H1 (cell line): ENCODE measurements at regions not wholly inside any gene's neighbourhood (a gene's known extent, or its start where the extent isn't known, plus 50 kb on each side); places are given as distances from the start of the nearest gene placed in this dataset.

Experiments used
- CTCF ChIA-PET: fragments of 300-600 bp; sonication (Branson Sonifier 250); formaldehyde crosslinking; loops from one replicate; lab custom pipeline; 2021; ENCODE audit not compliant: partially characterized antibody; lab: Charles Lee
- POLR2A ChIA-PET: fragments of 300-600 bp; sonication (Branson Sonifier 250); formaldehyde crosslinking; loops from one replicate; lab custom pipeline; 2021; ENCODE audit warnings: inconsistent platforms; ENCODE audit not compliant: partially characterized antibody; lab: Charles Lee
- DNase-seq, 2 experiments: peaks; one replicate each; pipeline versions ENCODE4 v3.0.0 to v3.0.0-alpha.2; 2010 to 2022; ENCODE audit warnings: low spot score in 2 of 2, low read depth in 1 of 2, mixed read lengths in 1 of 2
- FAIRE-seq: peaks from 2 replicates; lab custom pipeline; 2011; peaks lifted over from hg19 to GRCh38; lab: Jason Lieb, UNC
- H2AFZ ChIP-seq: 2 replicates; pipeline ENCODE4 v1.8.1; 2012; ENCODE audit warnings: low read length, inconsistent platforms
- H2AK5ac ChIP-seq: 2 replicates; pipeline ENCODE4 v1.6.1; 2013; ENCODE audit warnings: low read depth, low read length
- H2BK120ac ChIP-seq: replicated peaks from 2 replicates; pipeline ENCODE3; 2013; ENCODE audit warnings: low read depth, low read length, inconsistent platforms
- H2BK12ac ChIP-seq: 2 replicates; pipeline ENCODE4 v1.6.1; 2013; ENCODE audit warnings: low read depth, low read length
- H2BK15ac ChIP-seq: 2 replicates; pipeline ENCODE4 v1.6.1; 2013; ENCODE audit warnings: low read length
- H2BK20ac ChIP-seq: 2 replicates; pipeline ENCODE4 v1.6.1; 2013; ENCODE audit warnings: low read length
- H2BK5ac ChIP-seq: 2 replicates; pipeline ENCODE4 v1.6.1; 2013; ENCODE audit warnings: low read depth, low read length
- H3K14ac ChIP-seq: 2 replicates; pipeline ENCODE4 v1.6.1; 2013; ENCODE audit warnings: inconsistent platforms; ENCODE audit not compliant: insufficient read length
- H3K18ac ChIP-seq: 2 replicates; pipeline ENCODE4 v1.6.1; 2013; ENCODE audit warnings: low read length; ENCODE audit errors: extremely low read depth
- H3K23ac ChIP-seq: 2 replicates; pipeline ENCODE4 v1.6.1; 2013; ENCODE audit warnings: inconsistent platforms; ENCODE audit not compliant: insufficient read length
- H3K23me2 ChIP-seq: 2 replicates; pipeline ENCODE4 v1.6.1; 2013; ENCODE audit warnings: low read depth, low read length
- H3K27ac ChIP-seq: 2 replicates; pipeline ENCODE4 v1.6.1; 2011; ENCODE audit warnings: low read depth, low read length, inconsistent platforms
- H3K27me3 ChIP-seq, 4 experiments: replicated peaks in 1 of 4; 1 replicate in 1 of 4; 2 replicates in 3 of 4; pipeline versions ENCODE4 v1.6.1 to v1.8.1; 2011 to 2013; ENCODE audit warnings: low read length in 3 of 4, mild to moderate bottlenecking in 3 of 4, inconsistent platforms in 2 of 4, mixed read lengths in 2 of 4, moderate library complexity in 1 of 4; ENCODE audit not compliant: control insufficient read depth in 3 of 4, insufficient read depth in 3 of 4; ENCODE audit errors: extremely low read depth in 1 of 4
- H3K36me3 ChIP-seq, 4 experiments: 2 replicates each; pipeline versions ENCODE4 v1.6.1 to v1.8.1; 2011 to 2013; ENCODE audit warnings: mild to moderate bottlenecking in 4 of 4, low read length in 3 of 4, moderate library complexity in 2 of 4, control low read depth in 1 of 4, inconsistent platforms in 1 of 4; ENCODE audit not compliant: insufficient read depth in 4 of 4, control insufficient read depth in 2 of 4
- H3K4ac ChIP-seq: replicated peaks from 2 replicates; pipeline ENCODE3; 2013; ENCODE audit warnings: low read length, low read depth, mixed read lengths, inconsistent platforms; ENCODE audit not compliant: insufficient read length
- H3K4me1 ChIP-seq, 4 experiments: replicated peaks in 1 of 4; 1 replicate in 1 of 4; 2 replicates in 3 of 4; pipeline versions ENCODE4 v1.6.1 to v1.8.1; 2011 to 2013; ENCODE audit warnings: low read length in 3 of 4, inconsistent platforms in 2 of 4, mixed read lengths in 1 of 4; ENCODE audit not compliant: insufficient read depth in 4 of 4, control insufficient read depth in 3 of 4
- H3K4me2 ChIP-seq, 2 experiments: 2 replicates each; pipeline versions ENCODE4 v1.6.1 to v1.8.1; 2011 to 2013; ENCODE audit warnings: low read depth in 2 of 2, low read length in 2 of 2, control low read depth in 1 of 2, inconsistent platforms in 1 of 2, mild to moderate bottlenecking in 1 of 2; ENCODE audit not compliant: insufficient read depth in 1 of 2
- H3K4me3 ChIP-seq, 4 experiments: fragments of 200-600, 300-600 bp in 1 of 4; sonication (generic), shearing (Covaris generic), sonication (Bioruptor Twin) in 1 of 4; 2 replicates each; pipeline versions ENCODE4 v1.5.1 to v1.8.1; 2011 to 2016; ENCODE audit warnings: low read length in 4 of 4, low read depth in 3 of 4, control low read depth in 2 of 4, inconsistent platforms in 2 of 4, mild to moderate bottlenecking in 2 of 4, mixed read lengths in 1 of 4, moderate library complexity in 1 of 4; ENCODE audit not compliant: insufficient read depth in 2 of 4; ENCODE audit errors: extremely low read depth in 1 of 4
- H3K56ac ChIP-seq: replicated peaks from 2 replicates; pipeline ENCODE3; 2013; ENCODE audit warnings: low read depth, mild to moderate bottlenecking, mixed read lengths, low read length, inconsistent platforms; ENCODE audit not compliant: insufficient read length
- H3K79me1 ChIP-seq: 2 replicates; pipeline ENCODE4 v1.6.1; 2013; ENCODE audit warnings: low read depth, low read length, control low read depth
- H3K79me2 ChIP-seq, 2 experiments: 2 replicates each; pipeline versions ENCODE4 v1.6.1 to v1.8.1; 2012 to 2013; ENCODE audit warnings: low read length in 2 of 2, mild to moderate bottlenecking in 2 of 2, inconsistent platforms in 1 of 2; ENCODE audit not compliant: insufficient read depth in 2 of 2, control insufficient read depth in 1 of 2
- H3K9ac ChIP-seq, 4 experiments: replicated peaks in 1 of 4; 1 replicate in 1 of 4; 2 replicates in 3 of 4; pipeline versions ENCODE4 v1.6.1 to v1.8.1; 2011 to 2013; ENCODE audit warnings: low read depth in 3 of 4, low read length in 3 of 4, control low read depth in 2 of 4, mild to moderate bottlenecking in 2 of 4, moderate library complexity in 2 of 4, inconsistent platforms in 1 of 4; ENCODE audit errors: extremely low read depth in 1 of 4
- H3K9me3 ChIP-seq, 2 experiments: 2 replicates each; pipeline versions ENCODE4 v1.6.1 to v1.8.1; 2012 to 2013; ENCODE audit warnings: mild to moderate bottlenecking in 2 of 2, moderate library complexity in 2 of 2, control low read depth in 1 of 2, inconsistent platforms in 1 of 2, low read depth in 1 of 2, low read length in 1 of 2, mixed read lengths in 1 of 2; ENCODE audit not compliant: insufficient read depth in 2 of 2
- H4K20me1 ChIP-seq, 2 experiments: replicated peaks in 1 of 2; 2 replicates each; pipeline versions ENCODE3 to v1.8.1; 2011 to 2013; ENCODE audit warnings: inconsistent platforms in 2 of 2, low read length in 2 of 2, mild to moderate bottlenecking in 1 of 2; ENCODE audit not compliant: insufficient read depth in 2 of 2, control insufficient read depth in 1 of 2
- H4K5ac ChIP-seq: 2 replicates; pipeline ENCODE4 v1.6.1; 2013; ENCODE audit warnings: low read length, low read depth, mixed read lengths, inconsistent platforms; ENCODE audit not compliant: insufficient read length
- H4K8ac ChIP-seq: 2 replicates; pipeline ENCODE4 v1.8.0; 2013; ENCODE audit warnings: mild to moderate bottlenecking, moderate library complexity, low read length, inconsistent platforms; ENCODE audit not compliant: insufficient read depth; ENCODE audit errors: extremely low read depth
- H4K91ac ChIP-seq: replicated peaks from 2 replicates; pipeline ENCODE3; 2013; ENCODE audit warnings: low read length, mixed read lengths, inconsistent platforms; ENCODE audit not compliant: insufficient read length
- ASH2L ChIP-seq: fragments of 200-600, 300-600 bp; sonication (generic); IDR thresholded peaks from one replicate; pipeline ENCODE4 v1.7.1; 2017; ENCODE audit warnings: low read length
- CBX5 ChIP-seq: fragments of 300-800, 300-1000 bp; sonication (generic); IDR thresholded peaks from 2 replicates; pipeline ENCODE4 v1.7.1; 2016; ENCODE audit warnings: antibody characterized with exemption, low read length, low read depth
- CEBPB ChIP-seq: IDR thresholded peaks from 2 replicates; pipeline ENCODE4 v1.6.1; 2012; ENCODE audit warnings: low read depth, low read length
- GABPA ChIP-seq: IDR thresholded peaks from 2 replicates; pipeline ENCODE4 v1.6.1; 2011; ENCODE audit warnings: mild to moderate bottlenecking, low read length, moderate library complexity, borderline replicate concordance; ENCODE audit not compliant: insufficient read depth
- JUN ChIP-seq: IDR thresholded peaks from 2 replicates; pipeline ENCODE4 v1.6.1; 2011; ENCODE audit warnings: low read depth, mild to moderate bottlenecking, improper control_type of control experiment, low read length
- JUND ChIP-seq: IDR thresholded peaks from 2 replicates; pipeline ENCODE4 v1.6.1; 2011; ENCODE audit warnings: mild to moderate bottlenecking, improper control_type of control experiment, low read length
- KDM1A ChIP-seq: fragments of 200-600, 300-600 bp; sonication (generic); IDR thresholded peaks from 2 replicates; pipeline ENCODE4 v1.7.1; 2016; ENCODE audit warnings: mild to moderate bottlenecking, low read length, borderline replicate concordance
- KDM4A ChIP-seq: IDR thresholded peaks from one replicate; pipeline ENCODE4 v1.7.1; 2012; ENCODE audit warnings: low read depth, mild to moderate bottlenecking, moderate library complexity, low read length, inconsistent platforms; ENCODE audit not compliant: severe bottlenecking
- RNF2 ChIP-seq: fragments of 200-900, 300-1000 bp; sonication (generic); IDR thresholded peaks from 2 replicates; pipeline ENCODE4 v1.7.1; 2016; ENCODE audit warnings: borderline replicate concordance, low read depth, mild to moderate bottlenecking, antibody characterized with exemption, low read length; ENCODE audit not compliant: poor library complexity, severe bottlenecking; ENCODE audit errors: missing control alignments
- SIRT6 ChIP-seq: IDR thresholded peaks from one replicate; pipeline ENCODE4 v1.7.1; 2012; ENCODE audit warnings: low read length, inconsistent platforms
- SP1 ChIP-seq: IDR thresholded peaks from 2 replicates; pipeline ENCODE4 v1.6.1; 2011; ENCODE audit warnings: low read depth, low read length
- TBP ChIP-seq: IDR thresholded peaks from 2 replicates; pipeline ENCODE4 v1.6.1; 2011; ENCODE audit warnings: low read depth, low read length, improper control_type of control experiment
- TEAD4 ChIP-seq: IDR thresholded peaks from 2 replicates; pipeline ENCODE4 v1.6.1; 2012; ENCODE audit warnings: low read depth, low read length, inconsistent platforms, mixed read lengths
- WGBS, 2 experiments: shearing (Covaris generic) in 1 of 2; methylation state at CpG; one replicate each; pipeline versions ENCODE4 v1.1.6 to v1.1.7; 2013 to 2015; ENCODE audit warnings: low lambda C conversion rate in 2 of 2, mixed read lengths in 2 of 2, inconsistent platforms in 1 of 2, low coverage in 1 of 2, missing lambda C conversion rate in 1 of 2; ENCODE audit not compliant: insufficient replicate concordance in 2 of 2, insufficient coverage in 1 of 2, insufficient read length in 1 of 2; ENCODE audit errors: extremely low coverage in 1 of 2, missing lambda C conversion rate in 1 of 2; 5-methylcytosine and 5-hydroxymethylcytosine counted together

DNA sequence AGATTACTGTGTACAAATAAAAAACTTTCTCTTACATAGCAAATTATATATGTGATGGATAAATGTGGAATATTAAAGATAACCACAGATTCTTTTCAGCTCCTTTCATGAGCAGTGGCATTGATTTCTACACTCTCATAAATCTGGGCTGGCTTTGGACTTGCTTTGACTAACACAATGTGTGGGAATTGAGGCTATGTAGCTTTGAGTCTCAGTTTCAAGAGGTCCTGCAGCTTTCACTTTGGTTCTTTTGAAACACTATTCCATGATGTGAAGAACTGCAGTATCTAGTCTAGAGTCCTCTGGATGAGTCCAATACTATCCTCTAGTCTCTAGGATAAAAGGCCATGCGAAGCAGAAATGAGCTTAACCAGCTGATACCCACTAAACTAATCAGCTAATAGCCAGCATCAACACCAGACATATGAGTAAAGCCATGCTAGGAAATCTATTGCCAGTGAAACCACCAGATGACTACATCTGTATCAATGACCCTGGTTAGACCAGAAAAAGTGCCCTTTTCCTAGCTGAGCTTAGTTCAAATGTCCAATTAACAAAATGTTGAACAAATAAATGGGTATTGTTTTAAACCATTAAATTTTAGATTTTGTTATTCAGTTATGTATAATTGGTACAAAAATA, 274.9 kb upstream of the ZPLD1 start:
- Histone ChIP-seq H3K27ac (no peak overlapping the region), H4K20me1 (no peaks in the 10 kb centered on the region), H3K23ac (no peak overlapping the region), H4K91ac (no peak overlapping the region), H3K4me1 (no peaks in the 10 kb centered on the region), H3K9me3 (no peaks in the 10 kb centered on the region), H3K4me2 (no peak overlapping the region), H3K18ac (no peak overlapping the region), H3K79me2 (no peaks in the 10 kb centered on the region), H3K36me3 (no peaks in the 10 kb centered on the region), H2BK120ac (no peak overlapping the region), H3K4me3 (no peak overlapping the region), H3K23me2 (no peaks in the 10 kb centered on the region), H3K56ac (no peak overlapping the region), H2BK20ac (no peak overlapping the region), H2AK5ac (no peak overlapping the region), H2BK5ac (no peak overlapping the region), H3K4ac (no peak overlapping the region), H3K14ac (no peak overlapping the region), H2AFZ (no peak overlapping the region), H2BK12ac (no peak overlapping the region), H3K9ac (no peak overlapping the region), H2BK15ac (no peak overlapping the region), H4K5ac (no peak overlapping the region), H4K8ac (no peak overlapping the region), H3K27me3 (no peaks in the 10 kb centered on the region), H3K79me1 (no peaks in the 10 kb centered on the region)
- 97% methylated on average over 1 of the region's 1 CpG; no CpG with 5 or more reads in 1 of the 2 experiments for WGBS, 2 experiments
- ChIA-PET CTCF (interaction anchor here (0.6 kb wide), 1 partner anchor 16 kb away, joined by 3 read pairs; no protein-coding TSS in a partner anchor), POLR2A (no interaction called here)
- FAIRE-seq (no peak), DNase-seq (no peak)
- TF ChIP-seq TBP (no peak), JUN (no peak), RNF2 (no peak), SIRT6 (no peak), KDM4A (no peak), GABPA (no peak), TEAD4 (no peak), ASH2L (no peak), CEBPB (no peak), CBX5 (no peak), KDM1A (no peak), JUND (no peak), SP1 (no peak)
